ENCODE measurements at regions not wholly inside any gene's neighbourhood (a gene's known extent, or its start where the extent isn't known, plus 50 kb on each side); places are given as distances from the start of the nearest gene placed in this dataset.
"Not testable (repeated sequence)": the region's sequence is repeated elsewhere in the genome, so short reads cannot be mapped to it uniquely, and the experiment has no call there.

GRCh38 chr3:20478436-20478835 lies 292.4 kb upstream of the SGO1 start:
- Mint-ChIP-seq H3K4me1 (ENCODE audit: insufficient read depth, unreplicated experiment) (peaks cover 6% of the 10 kb centered on the region), H3K9me3 (ENCODE audit: unreplicated experiment) (peaks cover 9% of the 10 kb centered on the region), H3K36me3 (ENCODE audit: insufficient read depth, unreplicated experiment) (no peaks in the 10 kb centered on the region), H3K27ac (ENCODE audit: low read depth, unreplicated experiment) (no peak overlapping the region), H3K27me3 (ENCODE audit: insufficient read depth, unreplicated experiment) (no peaks in the 10 kb centered on the region), H3K4me3 (ENCODE audit: unreplicated experiment) (no peak overlapping the region)
- BruUV-seq (replicated peaks): no TSS peak
- intact Hi-C loops (cut with micrococcal nuclease): no loop called here
- no peak for TF ChIP-seq CTCF (IDR thresholded peaks at IDR 0.05; ENCODE audit: unreplicated experiment)
- DNase-seq (ENCODE audit: unreplicated experiment): no peak
- ChIA-PET POLR2A (no interaction called here), CTCF (no interaction called here)

GRCh38 chr3:20464237-20464636 lies 278.2 kb upstream of the SGO1 start:
- DNase-seq (ENCODE audit: unreplicated experiment); H3K36me3 Mint-ChIP-seq (ENCODE audit: insufficient read depth, unreplicated experiment); H3K4me1 Mint-ChIP-seq (ENCODE audit: insufficient read depth, unreplicated experiment); H3K27me3 Mint-ChIP-seq (ENCODE audit: insufficient read depth, unreplicated experiment); POLR2A ChIA-PET; H3K27ac Mint-ChIP-seq (ENCODE audit: low read depth, unreplicated experiment); H3K4me3 Mint-ChIP-seq (ENCODE audit: unreplicated experiment); BruUV-seq (replicated peaks); intact Hi-C loops (cut with micrococcal nuclease): not testable (repeated sequence)
- CTCF ChIA-PET: interaction anchor here (1.1 kb wide), 1 partner anchor 1021 kb away, joined by 4 read pairs; no protein-coding TSS in a partner anchor
- H3K9me3 Mint-ChIP-seq (ENCODE audit: unreplicated experiment): peaks cover 21% of the 10 kb centered on the region

- intact Hi-C loops (cut with micrococcal nuclease): no loop called here
These were observed 276.7 kb upstream of the SGO1 start for GRCh38 chr3:20462723-20463122.

GRCh38 chr3:20462226-20462625 lies 276.2 kb upstream of the SGO1 start:
- TF ChIP-seq CTCF (IDR thresholded peaks at IDR 0.05; ENCODE audit: unreplicated experiment): no peak
- Mint-ChIP-seq H3K4me3 (ENCODE audit: unreplicated experiment) (no peak overlapping the region), H3K9me3 (ENCODE audit: unreplicated experiment) (peaks cover 12% of the 10 kb centered on the region), H3K27ac (ENCODE audit: low read depth, unreplicated experiment) (no peak overlapping the region), H3K36me3 (ENCODE audit: insufficient read depth, unreplicated experiment) (no peaks in the 10 kb centered on the region), H3K4me1 (ENCODE audit: insufficient read depth, unreplicated experiment) (no peaks in the 10 kb centered on the region), H3K27me3 (ENCODE audit: insufficient read depth, unreplicated experiment) (no peaks in the 10 kb centered on the region)
- DNase-seq (ENCODE audit: unreplicated experiment): no peak
- POLR2A ChIA-PET: interaction anchor here (0.9 kb wide), 1 partner anchor 14 kb away, joined by 3 read pairs; no protein-coding TSS in a partner anchor
- intact Hi-C loops (cut with micrococcal nuclease): no loop called here
- BruUV-seq (replicated peaks): no TSS peak
- CTCF ChIA-PET: no interaction called here

More at GRCh38 chr3:20462723-20463122, 276.7 kb upstream of the SGO1 start:
- CTCF ChIA-PET: interaction anchor here (0.6 kb wide), 1 partner anchor 1450 kb away, joined by 4 read pairs; no protein-coding TSS in a partner anchor
- TF ChIP-seq CTCF (IDR thresholded peaks at IDR 0.05; ENCODE audit: unreplicated experiment): no peak
- no peaks in the 10 kb centered on the region for H3K36me3 Mint-ChIP-seq (ENCODE audit: insufficient read depth, unreplicated experiment)
- H3K4me3 Mint-ChIP-seq (ENCODE audit: unreplicated experiment): no peak overlapping the region
- DNase-seq (ENCODE audit: unreplicated experiment): no peak
- POLR2A ChIA-PET: interaction anchor here (0.9 kb wide), 1 partner anchor 14 kb away, joined by 3 read pairs; no protein-coding TSS in a partner anchor
- H3K27me3 Mint-ChIP-seq (ENCODE audit: insufficient read depth, unreplicated experiment): no peaks in the 10 kb centered on the region
- no TSS peak for BruUV-seq (replicated peaks)
- H3K27ac Mint-ChIP-seq (ENCODE audit: low read depth, unreplicated experiment): no peak overlapping the region
- no peaks in the 10 kb centered on the region for H3K4me1 Mint-ChIP-seq (ENCODE audit: insufficient read depth, unreplicated experiment)
- H3K9me3 Mint-ChIP-seq (ENCODE audit: unreplicated experiment): peaks cover 17% of the 10 kb centered on the region
